Tibial nerve (tissue), 4 donors: ENCODE measurements at regions not wholly inside any gene's neighbourhood (a gene's known extent, or its start where the extent isn't known, plus 50 kb on each side); places are given as distances from the start of the nearest gene placed in this dataset.

Experiments used
- EP300 ChIP-seq, 2 donors: sonication (generic); formaldehyde crosslinking; IDR thresholded peaks; one replicate each; pipeline ENCODE4 v1.6.1; 2017; ENCODE audit warnings: antibody characterized with exemption in 2 of 2, mild to moderate bottlenecking in 1 of 2
- POLR2A ChIP-seq, 2 donors: fragments of 450-650 bp; IDR thresholded peaks; one replicate each; pipeline ENCODE4 v1.6.1; 2017; ENCODE audit warnings: antibody characterized with exemption in 2 of 2, mild to moderate bottlenecking in 2 of 2, moderate library complexity in 2 of 2
- TF ChIP-seq, protein P1 (sequence below), 5 experiments: fragments of 200-600 bp in 3 of 5; fragments of 450-650 bp in 2 of 5; sonication (generic) in 3 of 5; IDR thresholded peaks; one replicate each; pipeline ENCODE4 v1.5.1; 2016 to 2019; ENCODE audit warnings: antibody characterized with exemption in 5 of 5, mild to moderate bottlenecking in 3 of 5, moderate library complexity in 2 of 5

DNA sequence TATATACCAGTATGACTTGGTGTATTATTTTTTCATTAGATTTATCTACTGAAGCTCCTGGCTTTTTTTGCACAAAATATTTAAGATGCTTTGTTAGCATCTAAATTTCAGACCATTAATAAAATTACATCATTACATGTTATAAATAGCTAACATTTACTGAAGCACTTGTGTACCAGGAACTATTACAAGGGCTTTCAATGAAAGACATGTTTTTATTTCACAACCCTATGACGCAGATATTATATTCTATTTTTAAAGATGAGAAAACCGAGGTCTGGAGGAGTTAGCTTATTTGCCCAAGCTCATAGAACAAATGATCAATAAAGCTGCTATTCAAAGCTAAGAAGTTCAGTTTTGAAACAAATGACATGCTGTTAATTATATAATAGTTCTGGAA lies 420.4 kb upstream of the DCN start:
- TF ChIP-seq POLR2A (IDR thresholded peaks at IDR 0.05) (no peak), EP300 (IDR thresholded peaks at IDR 0.05) (no peak)
- TF ChIP-seq, protein P1, sequence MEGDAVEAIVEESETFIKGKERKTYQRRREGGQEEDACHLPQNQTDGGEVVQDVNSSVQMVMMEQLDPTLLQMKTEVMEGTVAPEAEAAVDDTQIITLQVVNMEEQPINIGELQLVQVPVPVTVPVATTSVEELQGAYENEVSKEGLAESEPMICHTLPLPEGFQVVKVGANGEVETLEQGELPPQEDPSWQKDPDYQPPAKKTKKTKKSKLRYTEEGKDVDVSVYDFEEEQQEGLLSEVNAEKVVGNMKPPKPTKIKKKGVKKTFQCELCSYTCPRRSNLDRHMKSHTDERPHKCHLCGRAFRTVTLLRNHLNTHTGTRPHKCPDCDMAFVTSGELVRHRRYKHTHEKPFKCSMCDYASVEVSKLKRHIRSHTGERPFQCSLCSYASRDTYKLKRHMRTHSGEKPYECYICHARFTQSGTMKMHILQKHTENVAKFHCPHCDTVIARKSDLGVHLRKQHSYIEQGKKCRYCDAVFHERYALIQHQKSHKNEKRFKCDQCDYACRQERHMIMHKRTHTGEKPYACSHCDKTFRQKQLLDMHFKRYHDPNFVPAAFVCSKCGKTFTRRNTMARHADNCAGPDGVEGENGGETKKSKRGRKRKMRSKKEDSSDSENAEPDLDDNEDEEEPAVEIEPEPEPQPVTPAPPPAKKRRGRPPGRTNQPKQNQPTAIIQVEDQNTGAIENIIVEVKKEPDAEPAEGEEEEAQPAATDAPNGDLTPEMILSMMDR (IDR thresholded peaks at IDR 0.05), result no peak
